Muscle layer of duodenum (tissue), 2 donors: ENCODE measurements at regions not wholly inside any gene's neighbourhood (a gene's known extent, or its start where the extent isn't known, plus 50 kb on each side); places are given as distances from the start of the nearest gene placed in this dataset.

ENCODE experiments used
- H3K27ac ChIP-seq: one replicate; pipeline ENCODE4 v1.7.0; 2013; ENCODE audit warnings: mild to moderate bottlenecking, low read length
- H3K27me3 ChIP-seq: one replicate; pipeline ENCODE4 v1.7.0; 2013; ENCODE audit warnings: low read depth, mild to moderate bottlenecking, control low read depth, low read length
- H3K36me3 ChIP-seq, 2 donors: one replicate each; pipeline ENCODE4 v1.7.0; 2013; ENCODE audit warnings: low read length in 2 of 2, control low read depth in 1 of 2, mild to moderate bottlenecking in 1 of 2; ENCODE audit not compliant: insufficient read depth in 2 of 2, control insufficient read depth in 1 of 2
- H3K4me1 ChIP-seq, 2 donors: one replicate each; pipeline ENCODE4 v1.7.0; 2013; ENCODE audit warnings: low read length in 2 of 2, mild to moderate bottlenecking in 2 of 2, control low read depth in 1 of 2, moderate library complexity in 1 of 2; ENCODE audit not compliant: insufficient read depth in 2 of 2, control insufficient read depth in 1 of 2
- H3K4me3 ChIP-seq, 2 donors: one replicate each; pipeline ENCODE4 v1.7.0; 2013; ENCODE audit warnings: low read length in 2 of 2, low read depth in 1 of 2, mild to moderate bottlenecking in 1 of 2
- H3K9me3 ChIP-seq, 2 donors: one replicate each; pipeline ENCODE4 v1.7.0; 2013; ENCODE audit warnings: low read length in 2 of 2, control low read depth in 1 of 2, mild to moderate bottlenecking in 1 of 2; ENCODE audit not compliant: control insufficient read depth in 1 of 2
- donor health status: healthy.

DNA sequence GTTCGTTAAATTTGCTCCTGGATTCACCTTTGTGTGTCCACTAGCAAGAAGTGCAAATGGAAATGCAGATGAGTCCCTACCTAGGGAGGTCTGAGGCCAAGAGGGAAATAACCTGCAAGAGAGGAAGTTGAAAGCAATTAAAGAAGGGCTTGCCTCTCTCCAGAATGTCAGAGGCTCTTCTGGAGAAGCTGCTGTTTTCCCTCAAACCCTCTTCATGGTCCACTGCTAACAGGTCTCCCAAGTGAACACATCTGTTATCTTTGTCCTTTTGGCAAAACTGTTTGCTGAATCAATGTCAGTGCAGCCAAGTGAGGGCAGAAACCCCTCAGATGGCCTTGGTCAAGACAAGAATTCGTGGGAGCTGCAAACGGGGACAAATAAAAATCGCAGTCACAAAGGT, 177.3 kb upstream of the PLXNA2 start:
- Histone ChIP-seq H3K27ac (no peak overlapping the region), H3K27me3 (no peaks in the 10 kb centered on the region), H3K4me3 (no peak overlapping the region), H3K36me3 (no peaks in the 10 kb centered on the region), H3K4me1 (no peaks in the 10 kb centered on the region), H3K9me3 (no peaks in the 10 kb centered on the region)

DNA sequence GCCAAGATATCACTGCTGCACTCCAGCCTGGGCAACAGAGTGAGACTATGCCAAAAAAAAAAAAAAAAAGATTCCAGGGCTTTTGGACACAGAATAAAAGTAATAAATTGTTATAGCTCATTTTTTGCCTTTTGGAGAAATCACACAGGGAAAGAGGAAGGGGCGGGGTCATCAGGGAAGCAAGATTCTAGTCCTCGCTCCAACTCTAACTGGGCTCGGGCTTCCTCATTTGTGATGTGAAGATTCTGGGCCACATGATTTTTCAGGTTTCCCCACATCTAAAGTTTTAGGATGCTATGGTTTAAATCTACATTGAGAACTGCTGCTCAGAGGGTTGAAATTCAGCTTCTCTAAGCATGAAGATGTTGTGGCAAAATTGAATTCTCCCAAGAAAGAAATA, 179.3 kb upstream of the PLXNA2 start:
- no peaks in the 10 kb centered on the region for H3K4me1 ChIP-seq
- H3K9me3 ChIP-seq: no peaks in the 10 kb centered on the region
- no peak overlapping the region for H3K27ac ChIP-seq
- no peaks in the 10 kb centered on the region for H3K27me3 ChIP-seq
- H3K4me3 ChIP-seq: no peak overlapping the region
- H3K36me3 ChIP-seq: no peaks in the 10 kb centered on the region

DNA sequence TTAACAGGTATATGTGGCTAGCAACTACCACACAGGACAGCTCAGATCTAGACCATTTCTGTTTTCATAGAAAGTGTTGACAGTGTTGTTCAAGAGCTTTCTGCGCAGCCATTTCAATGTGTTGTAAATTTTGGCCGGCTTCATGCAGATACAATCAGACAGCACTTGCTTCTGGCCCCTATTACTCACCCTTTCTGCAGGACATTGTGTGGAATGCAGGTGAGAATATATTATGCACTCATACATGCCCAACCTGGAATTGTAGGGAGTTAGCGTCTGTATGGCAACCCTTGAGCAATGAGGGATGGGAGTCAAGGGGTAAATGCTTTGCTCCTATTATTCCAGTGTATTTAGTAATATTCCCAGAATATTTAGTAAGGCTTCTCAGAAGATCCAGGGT, 180.9 kb upstream of the PLXNA2 start:
- no peaks in the 10 kb centered on the region for H3K36me3 ChIP-seq
- no peak overlapping the region for H3K27ac ChIP-seq
- H3K4me3 ChIP-seq: no peak overlapping the region
- H3K9me3 ChIP-seq: no peaks in the 10 kb centered on the region
- no peaks in the 10 kb centered on the region for H3K4me1 ChIP-seq
- no peaks in the 10 kb centered on the region for H3K27me3 ChIP-seq

DNA sequence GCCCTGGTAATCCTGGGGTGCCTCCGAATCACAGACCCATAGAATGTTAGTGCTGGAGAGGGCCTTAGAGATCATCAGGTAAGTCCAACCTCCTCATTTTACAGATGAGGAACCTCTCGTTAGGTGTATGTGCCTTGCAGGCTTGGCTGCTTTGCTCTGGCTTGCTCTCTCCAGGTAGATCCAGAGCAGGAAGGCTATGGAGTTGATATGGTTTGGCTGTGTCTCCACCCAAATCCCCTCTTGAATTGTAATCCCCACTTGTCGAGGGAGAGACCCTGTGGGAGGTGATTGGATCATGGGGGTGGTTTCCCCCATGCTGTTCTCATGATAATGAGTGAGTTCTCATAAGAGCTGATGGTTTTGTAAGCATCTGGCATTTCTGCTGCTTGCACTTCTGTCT, 186.0 kb upstream of the PLXNA2 start:
- Histone ChIP-seq H3K9me3 (no peaks in the 10 kb centered on the region), H3K4me3 (no peak overlapping the region), H3K27me3 (no peaks in the 10 kb centered on the region), H3K4me1 (no peaks in the 10 kb centered on the region), H3K36me3 (no peaks in the 10 kb centered on the region), H3K27ac (no peak overlapping the region)

DNA sequence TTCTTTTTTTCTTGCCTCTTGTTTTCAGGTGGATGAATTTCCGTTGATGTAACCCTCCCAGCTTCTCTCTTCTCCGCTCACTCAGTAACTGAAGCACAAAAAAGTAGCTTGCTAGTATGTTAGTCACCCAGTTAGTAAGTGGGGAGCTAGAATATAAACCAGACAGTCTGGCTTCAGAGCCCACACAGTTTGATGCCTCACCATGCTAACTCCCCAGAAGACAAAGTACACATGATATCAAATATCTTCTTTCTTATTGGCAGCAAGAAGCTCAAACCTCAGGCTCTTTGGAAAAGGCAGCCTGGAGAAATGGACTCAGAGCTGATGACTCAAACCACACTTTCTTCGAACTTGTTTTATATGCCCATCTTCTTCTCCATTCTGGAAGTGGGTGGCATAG, 187.5 kb upstream of the PLXNA2 start:
- no peaks in the 10 kb centered on the region for H3K4me1 ChIP-seq
- H3K4me3 ChIP-seq: no peak overlapping the region
- no peak overlapping the region for H3K27ac ChIP-seq
- H3K27me3 ChIP-seq: no peaks in the 10 kb centered on the region
- no peaks in the 10 kb centered on the region for H3K9me3 ChIP-seq
- H3K36me3 ChIP-seq: no peaks in the 10 kb centered on the region

DNA sequence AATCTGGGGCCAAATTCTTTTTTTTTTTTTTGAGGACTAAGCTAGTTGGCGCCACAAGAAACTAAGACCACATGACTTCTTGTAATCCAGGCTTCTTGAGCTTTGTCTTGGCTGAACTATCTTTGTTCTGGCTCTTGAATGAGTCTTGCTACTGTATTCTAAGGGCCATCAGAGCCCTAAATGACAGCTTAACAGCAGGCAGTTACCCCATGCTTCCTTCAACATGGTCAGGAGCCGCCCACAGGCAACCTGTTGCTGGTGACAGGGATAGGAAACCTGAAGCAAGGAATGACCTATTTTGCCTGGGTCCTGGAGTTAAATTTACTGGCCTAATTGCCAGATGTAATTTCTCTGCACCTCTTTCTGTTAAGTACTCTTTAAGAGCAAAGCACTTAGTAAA, 188.2 kb upstream of the PLXNA2 start:
- Histone ChIP-seq H3K4me3 (no peak overlapping the region), H3K27ac (no peak overlapping the region)

DNA sequence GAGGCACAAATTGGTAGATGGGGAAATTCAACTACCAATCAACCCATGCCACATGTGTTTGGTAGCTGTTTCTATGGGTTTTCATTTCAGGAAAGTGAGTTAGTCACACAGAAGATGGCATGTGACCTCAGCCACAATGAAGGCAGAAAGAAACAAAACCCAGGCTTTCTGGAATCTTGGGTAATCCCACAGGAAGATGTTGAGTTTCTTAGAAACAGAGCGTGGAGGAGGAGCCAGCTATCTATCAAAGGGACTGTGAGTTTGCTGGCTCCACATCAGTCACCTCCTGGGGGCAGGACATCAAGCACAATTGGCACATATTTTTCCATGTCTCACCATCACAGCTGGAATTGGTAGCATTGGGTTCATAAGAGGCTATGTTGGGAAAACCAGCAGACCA, 188.9 kb upstream of the PLXNA2 start:
- Histone ChIP-seq H3K27me3 (no peaks in the 10 kb centered on the region), H3K27ac (no peak overlapping the region), H3K4me1 (no peaks in the 10 kb centered on the region), H3K4me3 (no peak overlapping the region), H3K36me3 (no peaks in the 10 kb centered on the region), H3K9me3 (no peaks in the 10 kb centered on the region)

More for the DNA sequence above, 188.2 kb upstream of the PLXNA2 start:
- H3K27me3 ChIP-seq: no peaks in the 10 kb centered on the region
- no peaks in the 10 kb centered on the region for H3K36me3 ChIP-seq
- no peaks in the 10 kb centered on the region for H3K4me1 ChIP-seq
- H3K9me3 ChIP-seq: no peaks in the 10 kb centered on the region

DNA sequence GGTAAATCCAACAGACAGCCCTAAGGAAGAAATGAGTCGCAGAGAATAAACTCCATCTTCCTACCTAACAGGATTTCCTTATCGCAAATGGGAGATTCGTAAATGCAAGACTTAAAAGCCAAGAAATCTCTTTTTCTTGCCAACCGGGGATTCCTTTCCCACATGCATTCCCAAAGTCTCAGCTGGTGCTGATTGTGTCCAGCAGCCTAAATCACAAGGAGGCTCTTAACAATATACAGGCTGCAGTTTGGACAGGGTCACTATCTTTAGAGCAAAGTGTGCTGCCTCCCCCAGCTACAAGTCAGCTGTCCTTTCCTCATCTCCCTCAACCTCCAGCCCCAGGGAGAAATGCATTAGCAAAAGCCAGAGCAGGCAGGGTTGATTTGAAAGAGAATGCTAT, 189.8 kb upstream of the PLXNA2 start:
- Histone ChIP-seq H3K4me3 (no peak overlapping the region), H3K4me1 (no peaks in the 10 kb centered on the region), H3K36me3 (no peaks in the 10 kb centered on the region), H3K9me3 (no peaks in the 10 kb centered on the region), H3K27ac (no peak overlapping the region), H3K27me3 (no peaks in the 10 kb centered on the region)

DNA sequence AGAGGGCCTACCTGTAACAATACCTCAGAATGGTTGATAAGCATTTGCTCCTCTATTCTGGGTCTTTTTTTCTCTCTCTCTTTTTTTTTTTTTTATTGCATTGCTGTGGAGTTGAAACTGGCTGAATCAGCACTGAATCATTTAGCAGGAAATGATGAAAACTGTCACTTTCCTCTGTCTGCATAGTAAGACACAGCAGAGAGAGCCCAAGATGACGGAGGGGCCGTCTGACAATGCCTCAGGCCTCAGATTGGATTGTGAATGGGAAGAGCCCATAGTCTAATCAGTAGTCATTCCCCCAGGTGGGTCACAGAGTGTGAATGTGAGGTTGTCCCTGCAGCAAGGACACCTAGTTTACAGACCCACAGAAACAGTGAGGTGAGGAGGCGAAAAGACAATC, 193.2 kb upstream of the PLXNA2 start:
- H3K27ac ChIP-seq: no peak overlapping the region
- H3K4me3 ChIP-seq: no peak overlapping the region

DNA sequence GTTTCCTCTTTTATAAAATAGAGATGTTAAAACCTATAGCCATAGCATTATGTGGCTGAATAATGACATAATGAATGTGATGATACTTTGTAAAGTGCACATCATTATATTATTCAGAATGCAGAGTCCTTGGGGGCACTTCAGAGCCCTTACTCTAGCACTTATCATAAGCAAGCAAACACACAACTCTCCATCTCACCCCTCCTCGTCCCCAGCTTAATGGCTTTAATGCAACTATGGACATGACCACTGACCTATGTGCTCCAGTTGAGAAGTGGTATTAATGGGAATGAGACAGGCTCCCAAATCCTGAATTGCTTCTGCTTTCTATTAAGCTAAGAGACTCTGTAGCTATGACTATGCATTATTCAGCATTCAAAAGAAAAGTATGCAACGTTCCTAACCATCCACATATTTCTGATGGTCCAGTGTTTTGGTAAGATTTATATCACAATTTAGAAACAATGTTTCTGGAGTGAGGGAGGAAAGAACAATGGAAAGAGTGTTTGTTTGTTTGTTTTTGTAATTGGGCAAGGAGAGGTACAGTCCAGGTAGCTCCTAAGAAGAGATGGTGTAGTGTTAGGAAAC, 194.0 kb upstream of the PLXNA2 start:
- H3K36me3 ChIP-seq: no peaks in the 10 kb centered on the region
- no peaks in the 10 kb centered on the region for H3K27me3 ChIP-seq
- H3K27ac ChIP-seq: no peak overlapping the region
- H3K9me3 ChIP-seq: peaks cover 0 to 5% of the 10 kb centered on the region in 2 donors
- H3K4me3 ChIP-seq: no peak overlapping the region
- no peaks in the 10 kb centered on the region for H3K4me1 ChIP-seq

More for the DNA sequence above, 193.2 kb upstream of the PLXNA2 start:
- H3K36me3 ChIP-seq: no peaks in the 10 kb centered on the region
- H3K4me1 ChIP-seq: no peaks in the 10 kb centered on the region
- no peaks in the 10 kb centered on the region for H3K27me3 ChIP-seq
- peaks cover 0 to 5% of the 10 kb centered on the region in 2 donors for H3K9me3 ChIP-seq

DNA sequence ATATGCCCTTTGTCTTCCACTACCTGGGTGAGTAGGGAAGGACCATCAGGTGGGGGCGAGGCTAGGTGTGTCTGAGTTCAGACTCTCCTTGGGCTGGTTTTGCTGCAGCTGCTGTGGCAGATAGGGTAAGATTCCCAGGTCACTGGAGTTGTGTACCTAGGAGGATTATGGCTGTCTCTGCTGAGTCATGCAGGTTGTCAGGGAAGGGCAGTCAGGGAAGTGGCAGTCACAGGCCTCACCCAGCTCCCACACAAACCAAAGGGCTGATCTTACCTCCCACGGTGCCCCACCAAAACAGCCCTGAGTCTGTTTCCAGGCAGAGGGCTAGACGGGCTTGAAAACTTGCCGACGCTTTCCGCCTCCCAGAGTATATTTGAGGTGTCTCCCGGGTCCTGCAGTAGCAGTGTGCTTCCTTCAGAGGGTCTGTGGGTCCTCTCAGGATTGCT, 201.6 kb upstream of the PLXNA2 start:
- Histone ChIP-seq H3K36me3 (no peaks in the 10 kb centered on the region), H3K9me3 (peaks cover 0 to 5% of the 10 kb centered on the region in 2 donors), H3K4me3 (no peak overlapping the region), H3K27ac (no peak overlapping the region), H3K4me1 (peaks cover 0 to 4% of the 10 kb centered on the region in 2 donors), H3K27me3 (no peaks in the 10 kb centered on the region)

DNA sequence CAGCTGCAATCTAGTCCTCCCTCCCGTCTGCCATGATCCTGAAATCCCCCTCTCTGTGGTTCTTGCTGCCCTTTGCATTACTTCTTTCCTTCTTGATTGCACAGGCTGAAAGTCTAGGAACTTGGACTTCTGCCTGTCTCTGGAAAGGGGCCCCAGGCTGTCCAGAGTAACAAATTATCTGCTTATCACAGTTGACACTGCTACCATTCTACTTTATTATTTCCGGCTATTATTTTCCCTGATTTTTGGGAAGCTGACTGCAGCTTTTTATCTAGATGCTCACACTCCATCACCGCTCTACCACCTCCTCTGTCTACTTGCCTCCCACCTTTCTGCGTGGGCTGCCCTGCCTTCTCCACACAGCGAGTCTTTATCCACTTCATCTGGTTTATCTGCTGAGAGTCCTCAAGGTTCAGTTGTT, 202.1 kb upstream of the PLXNA2 start:
- H3K4me1 ChIP-seq: peaks cover 0 to 4% of the 10 kb centered on the region in 2 donors
- H3K9me3 ChIP-seq: peaks cover 0 to 5% of the 10 kb centered on the region in 2 donors
- no peaks in the 10 kb centered on the region for H3K27me3 ChIP-seq
- no peaks in the 10 kb centered on the region for H3K36me3 ChIP-seq
- no peak overlapping the region for H3K4me3 ChIP-seq
- no peak overlapping the region for H3K27ac ChIP-seq
